ENCODE measurements at regions not wholly inside any gene's neighbourhood (a gene's known extent, or its start where the extent isn't known, plus 50 kb on each side); places are given as distances from the start of the nearest gene placed in this dataset.

- Histone ChIP-seq H3K4me3 (ENCODE audit: low read length in 2 of 2) (no peak overlapping the region), H3K4me1 (ENCODE audit: control insufficient read depth in 2 of 2, insufficient read depth in 2 of 2, low read length in 2 of 2) (no peaks in the 10 kb centered on the region), H3K36me3 (ENCODE audit: control insufficient read depth in 2 of 2, insufficient read depth in 2 of 2, low read length in 2 of 2) (no peaks in the 10 kb centered on the region)
Observed at GRCh38 chr3:165389064-165389463, 192.9 kb upstream of the SLITRK3 start.

GRCh38 chr3:165383381-165383780, 187.2 kb upstream of the SLITRK3 start:
- no peak overlapping the region for H3K4me3 ChIP-seq (ENCODE audit: low read length in 2 of 2)
- no peaks in the 10 kb centered on the region for H3K36me3 ChIP-seq (ENCODE audit: control insufficient read depth in 2 of 2, insufficient read depth in 2 of 2, low read length in 2 of 2)
- no peaks in the 10 kb centered on the region for H3K4me1 ChIP-seq (ENCODE audit: control insufficient read depth in 2 of 2, insufficient read depth in 2 of 2, low read length in 2 of 2)
- no peak overlapping the region for H3K27ac ChIP-seq (ENCODE audit: low read depth in 2 of 2, low read length in 2 of 2)
- no peaks in the 10 kb centered on the region for H3K9me3 ChIP-seq (ENCODE audit: control insufficient read depth in 2 of 2, low read length in 2 of 2)
- H3K9ac ChIP-seq (ENCODE audit: low read depth in 1 of 2, low read length in 2 of 2): no peak overlapping the region
- H3K27me3 ChIP-seq (ENCODE audit: control insufficient read depth in 2 of 2, insufficient read depth in 2 of 2, low read length in 2 of 2): no peaks in the 10 kb centered on the region

More at GRCh38 chr3:165389064-165389463, 192.9 kb upstream of the SLITRK3 start:
- H3K9ac ChIP-seq (ENCODE audit: low read depth in 1 of 2, low read length in 2 of 2): no peak overlapping the region
- no peak overlapping the region for H3K27ac ChIP-seq (ENCODE audit: low read depth in 2 of 2, low read length in 2 of 2)
- no peaks in the 10 kb centered on the region for H3K9me3 ChIP-seq (ENCODE audit: control insufficient read depth in 2 of 2, low read length in 2 of 2)
- H3K27me3 ChIP-seq (ENCODE audit: control insufficient read depth in 2 of 2, insufficient read depth in 2 of 2, low read length in 2 of 2): no peaks in the 10 kb centered on the region

GRCh38 chr3:165382672-165383071, 186.5 kb upstream of the SLITRK3 start:
- Histone ChIP-seq H3K9me3 (ENCODE audit: control insufficient read depth in 2 of 2, low read length in 2 of 2) (no peaks in the 10 kb centered on the region), H3K27ac (ENCODE audit: low read depth in 2 of 2, low read length in 2 of 2) (no peak overlapping the region), H3K4me3 (ENCODE audit: low read length in 2 of 2) (no peak overlapping the region), H3K4me1 (ENCODE audit: control insufficient read depth in 2 of 2, insufficient read depth in 2 of 2, low read length in 2 of 2) (no peaks in the 10 kb centered on the region), H3K36me3 (ENCODE audit: control insufficient read depth in 2 of 2, insufficient read depth in 2 of 2, low read length in 2 of 2) (no peaks in the 10 kb centered on the region), H3K9ac (ENCODE audit: low read depth in 1 of 2, low read length in 2 of 2) (no peak overlapping the region), H3K27me3 (ENCODE audit: control insufficient read depth in 2 of 2, insufficient read depth in 2 of 2, low read length in 2 of 2) (no peaks in the 10 kb centered on the region)

GRCh38 chr3:165378761-165379160, 182.6 kb upstream of the SLITRK3 start:
- H3K4me3 ChIP-seq (ENCODE audit: low read length in 2 of 2): no peak overlapping the region
- no peaks in the 10 kb centered on the region for H3K9me3 ChIP-seq (ENCODE audit: control insufficient read depth in 2 of 2, low read length in 2 of 2)
- no peaks in the 10 kb centered on the region for H3K36me3 ChIP-seq (ENCODE audit: control insufficient read depth in 2 of 2, insufficient read depth in 2 of 2, low read length in 2 of 2)
- H3K27ac ChIP-seq (ENCODE audit: low read depth in 2 of 2, low read length in 2 of 2): no peak overlapping the region
- H3K9ac ChIP-seq (ENCODE audit: low read depth in 1 of 2, low read length in 2 of 2): no peak overlapping the region
- H3K27me3 ChIP-seq (ENCODE audit: control insufficient read depth in 2 of 2, insufficient read depth in 2 of 2, low read length in 2 of 2): no peaks in the 10 kb centered on the region
- no peaks in the 10 kb centered on the region for H3K4me1 ChIP-seq (ENCODE audit: control insufficient read depth in 2 of 2, insufficient read depth in 2 of 2, low read length in 2 of 2)

GRCh38 chr3:165359005-165359404, 162.8 kb upstream of the SLITRK3 start:
- no peak overlapping the region for H3K9ac ChIP-seq (ENCODE audit: low read depth in 1 of 2, low read length in 2 of 2)
- no peaks in the 10 kb centered on the region for H3K4me1 ChIP-seq (ENCODE audit: control insufficient read depth in 2 of 2, insufficient read depth in 2 of 2, low read length in 2 of 2)
- no peak overlapping the region for H3K27ac ChIP-seq (ENCODE audit: low read depth in 2 of 2, low read length in 2 of 2)
- H3K27me3 ChIP-seq (ENCODE audit: control insufficient read depth in 2 of 2, insufficient read depth in 2 of 2, low read length in 2 of 2): no peaks in the 10 kb centered on the region
- H3K9me3 ChIP-seq (ENCODE audit: control insufficient read depth in 2 of 2, low read length in 2 of 2): no peaks in the 10 kb centered on the region
- no peak overlapping the region for H3K4me3 ChIP-seq (ENCODE audit: low read length in 2 of 2)
- no peaks in the 10 kb centered on the region for H3K36me3 ChIP-seq (ENCODE audit: control insufficient read depth in 2 of 2, insufficient read depth in 2 of 2, low read length in 2 of 2)

- Histone ChIP-seq H3K27ac (ENCODE audit: low read depth in 2 of 2, low read length in 2 of 2) (no peak overlapping the region), H3K9me3 (ENCODE audit: control insufficient read depth in 2 of 2, low read length in 2 of 2) (no peaks in the 10 kb centered on the region), H3K4me3 (ENCODE audit: low read length in 2 of 2) (no peak overlapping the region), H3K27me3 (ENCODE audit: control insufficient read depth in 2 of 2, insufficient read depth in 2 of 2, low read length in 2 of 2) (no peaks in the 10 kb centered on the region), H3K9ac (ENCODE audit: low read depth in 1 of 2, low read length in 2 of 2) (no peak overlapping the region), H3K36me3 (ENCODE audit: control insufficient read depth in 2 of 2, insufficient read depth in 2 of 2, low read length in 2 of 2) (no peaks in the 10 kb centered on the region), H3K4me1 (ENCODE audit: control insufficient read depth in 2 of 2, insufficient read depth in 2 of 2, low read length in 2 of 2) (no peaks in the 10 kb centered on the region)
Observed at GRCh38 chr3:165355316-165355715, 159.1 kb upstream of the SLITRK3 start.

GRCh38 chr3:165347526-165347925, 151.3 kb upstream of the SLITRK3 start:
- H3K4me3 ChIP-seq (ENCODE audit: low read length in 2 of 2): no peak overlapping the region

GRCh38 chr3:165346503-165346902, 150.3 kb upstream of the SLITRK3 start:
- Histone ChIP-seq H3K9me3 (ENCODE audit: control insufficient read depth in 2 of 2, low read length in 2 of 2) (no peaks in the 10 kb centered on the region), H3K4me3 (ENCODE audit: low read length in 2 of 2) (no peak overlapping the region), H3K4me1 (ENCODE audit: control insufficient read depth in 2 of 2, insufficient read depth in 2 of 2, low read length in 2 of 2) (no peaks in the 10 kb centered on the region), H3K27me3 (ENCODE audit: control insufficient read depth in 2 of 2, insufficient read depth in 2 of 2, low read length in 2 of 2) (no peaks in the 10 kb centered on the region), H3K27ac (ENCODE audit: low read depth in 2 of 2, low read length in 2 of 2) (no peak overlapping the region), H3K9ac (ENCODE audit: low read depth in 1 of 2, low read length in 2 of 2) (no peak overlapping the region), H3K36me3 (ENCODE audit: control insufficient read depth in 2 of 2, insufficient read depth in 2 of 2, low read length in 2 of 2) (no peaks in the 10 kb centered on the region)

More at GRCh38 chr3:165347526-165347925, 151.3 kb upstream of the SLITRK3 start:
- Histone ChIP-seq H3K9ac (ENCODE audit: low read depth in 1 of 2, low read length in 2 of 2) (no peak overlapping the region), H3K9me3 (ENCODE audit: control insufficient read depth in 2 of 2, low read length in 2 of 2) (no peaks in the 10 kb centered on the region), H3K27me3 (ENCODE audit: control insufficient read depth in 2 of 2, insufficient read depth in 2 of 2, low read length in 2 of 2) (no peaks in the 10 kb centered on the region), H3K4me1 (ENCODE audit: control insufficient read depth in 2 of 2, insufficient read depth in 2 of 2, low read length in 2 of 2) (no peaks in the 10 kb centered on the region), H3K27ac (ENCODE audit: low read depth in 2 of 2, low read length in 2 of 2) (no peak overlapping the region), H3K36me3 (ENCODE audit: control insufficient read depth in 2 of 2, insufficient read depth in 2 of 2, low read length in 2 of 2) (no peaks in the 10 kb centered on the region)

GRCh38 chr3:165343185-165343584, 147.0 kb upstream of the SLITRK3 start:
- H3K9ac ChIP-seq (ENCODE audit: low read depth in 1 of 2, low read length in 2 of 2): no peak overlapping the region
- H3K27ac ChIP-seq (ENCODE audit: low read depth in 2 of 2, low read length in 2 of 2): no peak overlapping the region
- H3K36me3 ChIP-seq (ENCODE audit: control insufficient read depth in 2 of 2, insufficient read depth in 2 of 2, low read length in 2 of 2): no peaks in the 10 kb centered on the region
- no peaks in the 10 kb centered on the region for H3K4me1 ChIP-seq (ENCODE audit: control insufficient read depth in 2 of 2, insufficient read depth in 2 of 2, low read length in 2 of 2)
- H3K27me3 ChIP-seq (ENCODE audit: control insufficient read depth in 2 of 2, insufficient read depth in 2 of 2, low read length in 2 of 2): no peaks in the 10 kb centered on the region
- H3K4me3 ChIP-seq (ENCODE audit: low read length in 2 of 2): no peak overlapping the region
- no peaks in the 10 kb centered on the region for H3K9me3 ChIP-seq (ENCODE audit: control insufficient read depth in 2 of 2, low read length in 2 of 2)

GRCh38 chr3:165339753-165340152, 143.6 kb upstream of the SLITRK3 start:
- H3K36me3 ChIP-seq (ENCODE audit: control insufficient read depth in 2 of 2, insufficient read depth in 2 of 2, low read length in 2 of 2): no peaks in the 10 kb centered on the region
- no peaks in the 10 kb centered on the region for H3K27me3 ChIP-seq (ENCODE audit: control insufficient read depth in 2 of 2, insufficient read depth in 2 of 2, low read length in 2 of 2)
- H3K9me3 ChIP-seq (ENCODE audit: control insufficient read depth in 2 of 2, low read length in 2 of 2): no peaks in the 10 kb centered on the region
- H3K27ac ChIP-seq (ENCODE audit: low read depth in 2 of 2, low read length in 2 of 2): no peak overlapping the region
- no peak overlapping the region for H3K9ac ChIP-seq (ENCODE audit: low read depth in 1 of 2, low read length in 2 of 2)
- H3K4me1 ChIP-seq (ENCODE audit: control insufficient read depth in 2 of 2, insufficient read depth in 2 of 2, low read length in 2 of 2): no peaks in the 10 kb centered on the region
- no peak overlapping the region for H3K4me3 ChIP-seq (ENCODE audit: low read length in 2 of 2)

GRCh38 chr3:165336786-165337185, 140.6 kb upstream of the SLITRK3 start:
- H3K27me3 ChIP-seq (ENCODE audit: control insufficient read depth in 2 of 2, insufficient read depth in 2 of 2, low read length in 2 of 2): no peaks in the 10 kb centered on the region
- H3K4me3 ChIP-seq (ENCODE audit: low read length in 2 of 2): no peak overlapping the region
- no peak overlapping the region for H3K27ac ChIP-seq (ENCODE audit: low read depth in 2 of 2, low read length in 2 of 2)
- H3K36me3 ChIP-seq (ENCODE audit: control insufficient read depth in 2 of 2, insufficient read depth in 2 of 2, low read length in 2 of 2): no peaks in the 10 kb centered on the region
- no peaks in the 10 kb centered on the region for H3K9me3 ChIP-seq (ENCODE audit: control insufficient read depth in 2 of 2, low read length in 2 of 2)
- H3K9ac ChIP-seq (ENCODE audit: low read depth in 1 of 2, low read length in 2 of 2): no peak overlapping the region
- H3K4me1 ChIP-seq (ENCODE audit: control insufficient read depth in 2 of 2, insufficient read depth in 2 of 2, low read length in 2 of 2): no peaks in the 10 kb centered on the region
